Sigmoid colon (tissue), 6 donors: ENCODE measurements at regions not wholly inside any gene's neighbourhood (a gene's known extent, or its start where the extent isn't known, plus 50 kb on each side); places are given as distances from the start of the nearest gene placed in this dataset.

Experiments used
- DNase-seq: peaks from one replicate; pipeline ENCODE4 v3.0.0-alpha.2; 2019
- H3K27ac ChIP-seq, 4 donors: fragments of 200-600 bp; sonication (generic); one replicate each; pipeline ENCODE4 v1.5.1; 2016 to 2019; ENCODE audit warnings: mild to moderate bottlenecking in 1 of 4
- H3K27me3 ChIP-seq, 3 donors: fragments of 200-600 bp; sonication (generic); one replicate each; pipeline ENCODE4 v1.5.1; 2019; ENCODE audit warnings: mild to moderate bottlenecking in 1 of 3
- H3K36me3 ChIP-seq, 4 donors: fragments of 200-600 bp; sonication (generic); one replicate each; pipeline ENCODE4 v1.5.1; 2016 to 2019
- H3K4me1 ChIP-seq, 4 donors: fragments of 200-600 bp; sonication (generic); one replicate each; pipeline ENCODE4 v1.5.1; 2017 to 2019
- H3K4me3 ChIP-seq, 4 donors: fragments of 200-600 bp; sonication (generic); one replicate each; pipeline ENCODE4 v1.5.1; 2017 to 2019; ENCODE audit warnings: mild to moderate bottlenecking in 2 of 4, moderate library complexity in 1 of 4
- H3K9me3 ChIP-seq, 4 donors: fragments of 200-600 bp in 3 of 4; sonication (generic) in 3 of 4; one replicate each; pipeline versions ENCODE4 v1.5.1 to v1.6.1; 2013 to 2019
- CTCF ChIP-seq, 4 experiments: fragments of 450-650 bp in 3 of 4; fragments of 200-600 bp in 1 of 4; IDR thresholded peaks; one replicate each; pipeline ENCODE4 v1.5.1; 2016 to 2019; ENCODE audit warnings: antibody characterized with exemption in 4 of 4, mild to moderate bottlenecking in 3 of 4, moderate library complexity in 2 of 4
- EP300 ChIP-seq, 4 donors: sonication (generic); formaldehyde crosslinking; IDR thresholded peaks; one replicate each; pipeline ENCODE4 v1.6.1; 2017; ENCODE audit warnings: antibody characterized with exemption in 4 of 4
- POLR2A ChIP-seq, 2 donors: fragments of 450-650 bp; IDR thresholded peaks; one replicate each; pipeline ENCODE4 v1.6.1; 2016; ENCODE audit warnings: antibody characterized with exemption in 2 of 2, mild to moderate bottlenecking in 2 of 2, moderate library complexity in 2 of 2
- POLR2AphosphoS5 ChIP-seq, 4 donors: sonication (generic); formaldehyde crosslinking; IDR thresholded peaks; one replicate each; pipeline ENCODE4 v1.6.1; 2017; ENCODE audit warnings: antibody characterized with exemption in 4 of 4
- WGBS, 2 donors: extraction: QIAGEN DNeasy Blood & Tissue Kit; methylation state at CpG; one replicate each; pipeline ENCODE4 v1.1.7; 2013; 5-methylcytosine and 5-hydroxymethylcytosine counted together
- intact Hi-C: fragments of 100-400 bp; cut with DNase I; formaldehyde crosslinking; loops from one replicate; pipeline ENCODE4 v1.15.1; 2023
- donor health status: healthy with polysubstance abuse.
- donor health status: healthy.

- Histone ChIP-seq H3K4me1 (no peaks in the 10 kb centered on the region), H3K27ac (no peak overlapping the region), H3K27me3 (no peaks in the 10 kb centered on the region), H3K36me3 (no peaks in the 10 kb centered on the region), H3K4me3 (no peak overlapping the region), H3K9me3 (no peaks in the 10 kb centered on the region)
- WGBS, 2 donors: 86 to 89% methylated on average over 2 of the region's 2 CpGs
- intact Hi-C loops: no loop called here
- TF ChIP-seq EP300 (IDR thresholded peaks at IDR 0.05) (no peak), POLR2AphosphoS5 (IDR thresholded peaks at IDR 0.05) (no peak), CTCF (IDR thresholded peaks at IDR 0.05) (no peak), POLR2A (IDR thresholded peaks at IDR 0.05) (no peak)
- DNase-seq: no peak
Measured at GRCh38 chr7:138313829-138314178, 146.3 kb upstream of the TRIM24 start.

- Histone ChIP-seq H3K27me3 (no peaks in the 10 kb centered on the region), H3K9me3 (no peaks in the 10 kb centered on the region), H3K4me1 (no peaks in the 10 kb centered on the region), H3K27ac (no peak overlapping the region), H3K36me3 (no peaks in the 10 kb centered on the region), H3K4me3 (no peak overlapping the region)
- TF ChIP-seq EP300 (IDR thresholded peaks at IDR 0.05): no peak
- no peak for TF ChIP-seq POLR2A (IDR thresholded peaks at IDR 0.05)
- no peak for TF ChIP-seq POLR2AphosphoS5 (IDR thresholded peaks at IDR 0.05)
- no peak for TF ChIP-seq CTCF (IDR thresholded peaks at IDR 0.05)
- WGBS, 2 donors: 37 to 68% methylated on average over 4 of the region's 4 CpGs
- intact Hi-C loops: no loop called here
- DNase-seq: no peak
Measured at GRCh38 chr7:138316421-138317043, 143.5 kb upstream of the TRIM24 start.

GRCh38 chr7:138317044-138317596, 142.9 kb upstream of the TRIM24 start:
- no peaks in the 10 kb centered on the region for H3K4me1 ChIP-seq
- TF ChIP-seq POLR2AphosphoS5 (IDR thresholded peaks at IDR 0.05) (no peak), CTCF (IDR thresholded peaks at IDR 0.05) (no peak), POLR2A (IDR thresholded peaks at IDR 0.05) (no peak), EP300 (IDR thresholded peaks at IDR 0.05) (no peak)
- H3K4me3 ChIP-seq: no peak overlapping the region
- intact Hi-C loops: no loop called here
- 93 to 94% methylated on average over 5 of the region's 5 CpGs for WGBS, 2 donors
- H3K27me3 ChIP-seq: no peaks in the 10 kb centered on the region
- no peaks in the 10 kb centered on the region for H3K9me3 ChIP-seq
- H3K27ac ChIP-seq: no peak overlapping the region
- no peak for DNase-seq
- no peaks in the 10 kb centered on the region for H3K36me3 ChIP-seq

GRCh38 chr7:138324941-138325340, 135.1 kb upstream of the TRIM24 start:
- Histone ChIP-seq H3K27me3 (no peaks in the 10 kb centered on the region), H3K27ac (no peak overlapping the region), H3K36me3 (no peaks in the 10 kb centered on the region), H3K9me3 (peaks cover 0 to 8% (median 3%) of the 10 kb centered on the region in 4 donors), H3K4me1 (no peaks in the 10 kb centered on the region), H3K4me3 (no peak overlapping the region)
- DNase-seq: no peak
- intact Hi-C loops: no loop called here
- 81 to 82% methylated on average over 6 of the region's 6 CpGs for WGBS, 2 donors
- no peak for TF ChIP-seq CTCF (IDR thresholded peaks at IDR 0.05)
- TF ChIP-seq EP300 (IDR thresholded peaks at IDR 0.05): no peak
- TF ChIP-seq POLR2A (IDR thresholded peaks at IDR 0.05): no peak
- TF ChIP-seq POLR2AphosphoS5 (IDR thresholded peaks at IDR 0.05): no peak

GRCh38 chr7:138325434-138325833, 134.6 kb upstream of the TRIM24 start:
- Histone ChIP-seq H3K4me1 (no peaks in the 10 kb centered on the region), H3K27ac (no peak overlapping the region), H3K27me3 (no peaks in the 10 kb centered on the region), H3K4me3 (no peak overlapping the region), H3K9me3 (peaks cover 0 to 8% (median 3%) of the 10 kb centered on the region in 4 donors), H3K36me3 (no peaks in the 10 kb centered on the region)
- TF ChIP-seq POLR2A (IDR thresholded peaks at IDR 0.05) (no peak), POLR2AphosphoS5 (IDR thresholded peaks at IDR 0.05) (no peak), EP300 (IDR thresholded peaks at IDR 0.05) (no peak), CTCF (IDR thresholded peaks at IDR 0.05) (no peak)
- DNase-seq: no peak
- intact Hi-C loops: no loop called here
- WGBS, 2 donors: 86 to 89% methylated on average over 4 of the region's 4 CpGs
